AG10803 (cell line): ENCODE measurements at regions not wholly inside any gene's neighbourhood (a gene's known extent, or its start where the extent isn't known, plus 50 kb on each side); places are given as distances from the start of the nearest gene placed in this dataset.

Source experiments
- DNase-seq: peaks from one replicate; pipeline ENCODE4 v3.0.0; 2010; ENCODE audit warnings: low read depth
- H3K4me3 ChIP-seq: 2 replicates; pipeline ENCODE4 v1.5.1; 2011; ENCODE audit warnings: mild to moderate bottlenecking, low read length, control low read depth
- CTCF ChIP-seq: conservative IDR thresholded peaks from 2 replicates; pipeline ENCODE4 v1.5.1; 2011; ENCODE audit warnings: mild to moderate bottlenecking, low read length, control low read depth, inconsistent platforms

GRCh38 chr5:2902186-2902585, 150.7 kb upstream of the IRX2 start:
- no peak overlapping the region for H3K4me3 ChIP-seq
- DNase-seq = no peak
- no peak for TF ChIP-seq CTCF

DNA sequence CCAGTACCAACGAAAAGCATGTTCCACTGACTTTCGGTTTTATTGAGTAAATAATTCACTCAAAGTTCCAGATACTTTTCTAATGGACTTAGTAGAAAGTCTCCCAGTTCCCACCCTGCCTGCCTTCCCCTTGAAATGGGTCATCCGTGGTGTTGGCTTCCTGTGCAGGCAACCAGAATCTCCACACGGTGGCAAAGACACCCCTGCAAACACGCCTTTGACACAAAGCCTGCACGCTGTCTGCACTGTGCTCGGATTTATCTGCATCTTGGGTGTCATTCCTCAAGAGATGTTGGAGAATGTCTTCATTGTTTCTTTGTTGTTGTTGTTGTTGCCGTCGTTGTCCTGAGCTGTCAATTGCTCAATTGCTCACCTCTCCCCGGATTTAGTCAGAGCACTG, 150.0 kb upstream of the IRX2 start:
- DNase-seq = no peak
- H3K4me3 ChIP-seq = no peak overlapping the region
- TF ChIP-seq CTCF = no peak

GRCh38 chr5:2901096-2901495, 149.6 kb upstream of the IRX2 start:
- DNase-seq = no peak
- no peak overlapping the region for H3K4me3 ChIP-seq
- no peak for TF ChIP-seq CTCF

DNA sequence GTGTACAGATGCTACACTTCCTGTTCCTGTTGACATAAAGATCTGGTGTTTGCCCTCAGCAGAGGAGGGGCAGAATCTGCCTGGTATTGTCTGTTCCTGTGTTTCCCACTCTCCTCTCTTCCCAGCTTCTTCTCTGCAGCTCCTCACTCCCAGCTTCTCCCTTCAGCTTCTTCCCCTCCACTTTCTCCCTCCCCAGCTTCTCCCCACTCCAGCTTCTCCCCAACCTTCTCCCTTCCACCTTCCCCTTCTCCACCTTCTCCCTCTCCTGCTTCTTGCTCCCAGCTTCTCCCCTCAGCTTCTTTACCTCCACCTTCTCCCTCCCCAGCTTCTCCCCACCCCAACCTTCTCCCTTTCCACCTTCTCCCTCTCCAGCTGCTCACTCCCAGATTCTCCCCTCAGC, 148.9 kb upstream of the IRX2 start:
- H3K4me3 ChIP-seq = no peak overlapping the region
- TF ChIP-seq CTCF = no peak
- DNase-seq = no peak

DNA sequence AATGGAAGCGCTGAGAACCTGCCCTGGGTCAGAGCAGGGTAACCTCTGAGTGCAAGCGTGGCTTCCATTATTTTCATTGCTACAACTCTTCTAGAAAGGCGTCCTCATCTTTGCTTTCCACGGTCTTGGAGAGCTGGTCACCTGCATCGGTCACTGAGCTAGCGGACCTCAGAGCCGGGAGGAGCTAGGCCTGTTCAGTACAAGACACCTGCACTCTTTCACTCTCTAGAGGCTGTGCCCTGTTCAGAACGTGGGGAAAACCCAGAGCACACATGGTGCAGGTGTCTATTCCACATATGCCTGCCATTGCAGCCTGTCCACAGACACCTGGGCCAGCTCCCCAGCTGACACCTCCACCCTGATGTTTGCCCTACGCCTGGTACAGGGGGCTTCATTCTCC, 147.8 kb upstream of the IRX2 start:
- no peak for DNase-seq
- no peak for TF ChIP-seq CTCF
- no peak overlapping the region for H3K4me3 ChIP-seq

GRCh38 chr5:2898661-2899060, 147.2 kb upstream of the IRX2 start:
- DNase-seq = no peak
- TF ChIP-seq CTCF = no peak
- no peak overlapping the region for H3K4me3 ChIP-seq

DNA sequence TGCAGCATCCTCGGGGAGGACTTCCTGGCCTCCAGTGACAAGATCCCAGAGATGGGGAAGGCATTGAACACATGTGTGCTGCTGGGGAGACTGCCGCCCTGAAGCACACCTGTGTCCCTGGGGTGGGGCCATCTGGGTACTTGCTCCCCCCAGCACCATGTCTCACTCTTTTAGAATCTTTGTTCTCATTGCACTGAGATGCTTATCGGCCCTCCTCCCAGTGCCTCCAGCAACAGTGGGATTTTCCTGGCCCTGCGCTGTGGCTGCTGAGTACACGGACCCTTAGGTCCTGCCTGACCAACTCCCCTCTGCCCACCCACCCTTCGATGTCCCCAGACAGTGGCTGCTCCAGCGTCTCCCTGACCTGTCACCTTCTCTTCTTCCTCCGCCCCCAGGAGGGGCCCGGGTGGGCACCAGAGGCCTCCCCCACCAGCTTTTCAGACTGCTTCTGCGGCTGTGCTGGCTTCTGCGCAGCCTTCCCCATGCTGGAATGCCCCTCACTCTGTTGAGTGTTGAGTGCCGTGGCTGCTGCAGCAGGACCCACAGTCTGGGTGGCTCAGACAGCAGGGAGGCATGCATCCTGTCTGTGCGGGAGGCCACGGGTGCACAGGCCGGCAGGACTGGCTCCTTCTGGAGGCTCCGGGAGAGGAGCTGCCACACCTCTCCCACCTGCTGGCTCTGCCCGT, 145.9 kb upstream of the IRX2 start:
- no peak for TF ChIP-seq CTCF
- DNase-seq = no peak
- no peak overlapping the region for H3K4me3 ChIP-seq
